A673 (cell line): ENCODE measurements at regions not wholly inside any gene's neighbourhood (a gene's known extent, or its start where the extent isn't known, plus 50 kb on each side); places are given as distances from the start of the nearest gene placed in this dataset.

Experiments
- BruUV-seq: library from RNA; stranded (reverse); fragments of 400-500 nt; replicated peaks from 2 replicates; lab custom pipeline; 2021; lab: Mats Ljungman, UMichigan
- CTCF ChIA-PET: fragments of 300-600 bp; sonication (Branson Sonifier 250); formaldehyde crosslinking; loops from one replicate; lab custom pipeline; 2022; ENCODE audit warnings: antibody characterized with exemption; lab: Charles Lee
- POLR2A ChIA-PET: fragments of 300-600 bp; sonication (Branson Sonifier 250); formaldehyde crosslinking; loops from one replicate; lab custom pipeline; 2022; ENCODE audit warnings: antibody characterized with exemption; ENCODE audit not compliant: low non-redundant PET; lab: Charles Lee
- DNase-seq: peaks from one replicate; pipeline ENCODE4 v3.0.0-alpha.2; 2015; ENCODE audit warnings: low spot score
- H3K27ac ChIP-seq: fragments of 200-600 bp; sonication (generic); 2 replicates; pipeline ENCODE4 v1.5.1; 2016; ENCODE audit warnings: mixed run types, low read depth, mild to moderate bottlenecking, mixed read lengths, antibody characterized with exemption, low read length; ENCODE audit not compliant: poor library complexity, severe bottlenecking
- H3K27me3 ChIP-seq: fragments of 200-600 bp; sonication (generic); replicated peaks from 2 replicates; pipeline ENCODE4 v1.6.1; 2017; ENCODE audit warnings: mixed run types, low read depth, mild to moderate bottlenecking, mixed read lengths, antibody characterized with exemption, low read length; ENCODE audit not compliant: insufficient read depth, poor library complexity
- H3K36me3 ChIP-seq: fragments of 200-600 bp; sonication (generic); 2 replicates; pipeline ENCODE4 v1.6.1; 2016; ENCODE audit warnings: mixed run types, mild to moderate bottlenecking, mixed read lengths, antibody characterized with exemption, low read length; ENCODE audit not compliant: insufficient read depth, poor library complexity, severe bottlenecking
- H3K4me1 ChIP-seq: fragments of 200-600 bp; sonication (generic); 2 replicates; pipeline ENCODE4 v1.6.1; 2017; ENCODE audit warnings: mixed run types, mild to moderate bottlenecking, mixed read lengths, antibody characterized with exemption, low read length; ENCODE audit not compliant: insufficient read depth, poor library complexity, severe bottlenecking
- H3K4me3 ChIP-seq: fragments of 200-600 bp; sonication (generic); 2 replicates; pipeline ENCODE4 v1.5.1; 2016; ENCODE audit warnings: low read depth, mixed run types, mild to moderate bottlenecking, mixed read lengths, low read length; ENCODE audit not compliant: poor library complexity, severe bottlenecking
- H3K9me3 ChIP-seq: fragments of 200-600 bp; sonication (generic); 2 replicates; pipeline ENCODE4 v1.6.1; 2016; ENCODE audit warnings: mixed run types, low read depth, mild to moderate bottlenecking, mixed read lengths, antibody characterized with exemption, low read length; ENCODE audit not compliant: poor library complexity, severe bottlenecking
- CTCF ChIP-seq: fragments of 300-800, 200-600 bp; sonication (generic); conservative IDR thresholded peaks from 2 replicates; pipeline ENCODE4 v1.5.1; 2017; ENCODE audit warnings: low read depth, mild to moderate bottlenecking, antibody characterized with exemption, low read length, moderate library complexity, mixed read lengths
- EZH2 ChIP-seq: fragments of 200-600 bp; sonication (generic); IDR thresholded peaks from 2 replicates; pipeline ENCODE4 v1.6.1; 2017; ENCODE audit warnings: borderline replicate concordance, low read depth, mild to moderate bottlenecking, mixed read lengths, antibody characterized with exemption, low read length; ENCODE audit not compliant: poor library complexity, severe bottlenecking
- intact Hi-C: fragments of 100-400 bp; cut with micrococcal nuclease; formaldehyde crosslinking; loops from one replicate; pipeline ENCODE4 v1.10.0; 2022; ENCODE audit not compliant: unreplicated experiment

DNA sequence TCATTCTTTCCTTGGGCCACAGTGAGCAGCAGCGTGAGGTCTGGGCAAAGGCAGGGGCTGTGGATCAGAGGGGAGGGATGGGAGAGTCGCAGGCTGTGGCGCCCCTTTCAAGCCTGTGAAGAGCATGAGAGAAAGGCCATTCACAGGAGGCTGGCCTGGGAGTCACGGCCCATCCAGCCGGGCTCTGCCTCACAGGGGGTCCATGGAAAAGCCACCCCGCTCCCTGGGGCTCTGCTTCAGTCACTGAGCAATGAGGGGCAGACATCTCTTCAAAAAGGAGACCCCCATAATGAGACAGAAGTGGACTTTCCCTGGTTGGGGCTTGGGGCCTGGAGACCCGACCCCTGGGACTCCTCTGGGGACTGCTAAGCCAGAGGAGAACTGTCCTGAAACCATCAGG lies 117.0 kb upstream of the GSC start:
- peaks cover 29% of the 10 kb centered on the region for H3K4me1 ChIP-seq
- CTCF ChIA-PET, result no interaction called here
- POLR2A ChIA-PET, result no interaction called here
- no TSS peak for BruUV-seq
- H3K9me3 ChIP-seq, result no peaks in the 10 kb centered on the region
- no peaks in the 10 kb centered on the region for H3K36me3 ChIP-seq
- H3K4me3 ChIP-seq, result peak overlapping the region; percentile 15
- TF ChIP-seq CTCF, result no peak
- no peak for TF ChIP-seq EZH2
- H3K27me3 ChIP-seq, result no peaks in the 10 kb centered on the region
- no peak for DNase-seq
- H3K27ac ChIP-seq, result peak overlapping the region; percentile 80
- intact Hi-C loops, result loop anchor here (10.0 kb wide), 1 partner anchor 192 kb away; no protein-coding TSS in a partner anchor

GRCh38 chr14:94885481-94886155 lies 115.7 kb upstream of the GSC start:
- peak; percentile 76 for DNase-seq

DNA sequence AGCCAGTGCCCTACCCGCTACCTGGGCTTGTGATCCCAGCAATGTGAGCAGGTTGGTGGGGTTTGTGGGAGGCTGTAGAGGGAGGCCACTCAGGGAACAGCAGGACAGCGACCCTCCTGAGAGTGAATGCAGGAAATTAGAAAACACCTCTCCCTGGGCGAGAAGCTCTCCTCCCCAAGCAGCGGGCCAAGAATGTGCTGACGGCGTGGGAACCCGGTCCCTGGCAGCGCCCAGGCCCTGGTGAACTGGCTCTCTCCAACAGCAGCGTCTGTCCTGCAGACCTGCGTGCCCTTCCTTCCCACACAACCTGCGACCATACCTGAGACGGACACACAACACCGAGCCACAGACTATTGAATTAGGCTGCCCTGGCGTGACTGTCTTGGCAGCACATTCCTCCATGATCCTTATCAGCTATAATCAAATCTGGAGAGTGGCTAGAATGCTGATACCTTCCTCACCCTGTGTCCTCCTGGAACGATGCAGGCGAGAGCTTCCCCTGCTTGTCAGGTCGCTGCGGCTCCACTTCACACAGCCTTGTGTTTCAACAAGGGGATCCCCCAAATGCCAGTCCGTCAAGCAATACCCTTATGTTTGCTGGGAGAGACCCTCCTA lies 114.8 kb upstream of the GSC start:
- intact Hi-C loops, result loop anchor here (10.0 kb wide), 1 partner anchor 190 kb away; no protein-coding TSS in a partner anchor
- Histone ChIP-seq H3K27me3 (no peaks in the 10 kb centered on the region), H3K27ac (peak overlapping the region; percentile 63), H3K4me1 (peaks cover 29% of the 10 kb centered on the region), H3K9me3 (no peaks in the 10 kb centered on the region), H3K36me3 (no peaks in the 10 kb centered on the region), H3K4me3 (no peak overlapping the region)
- TF ChIP-seq CTCF, result no peak
- no peak for TF ChIP-seq EZH2
- POLR2A ChIA-PET, result no interaction called here
- CTCF ChIA-PET, result no interaction called here
- BruUV-seq, result no TSS peak
- no peak for DNase-seq

More at GRCh38 chr14:94885481-94886155, 115.7 kb upstream of the GSC start:
- Histone ChIP-seq H3K27me3 (no peaks in the 10 kb centered on the region), H3K27ac (peak overlapping the region; percentile 80), H3K4me3 (peak overlapping the region; percentile 15), H3K4me1 (peaks cover 29% of the 10 kb centered on the region), H3K9me3 (no peaks in the 10 kb centered on the region), H3K36me3 (no peaks in the 10 kb centered on the region)
- BruUV-seq, result no TSS peak
- no peak for TF ChIP-seq CTCF
- no peak for TF ChIP-seq EZH2
- POLR2A ChIA-PET, result no interaction called here
- intact Hi-C loops, result loop anchor here (10.0 kb wide), 1 partner anchor 191 kb away; no protein-coding TSS in a partner anchor
- CTCF ChIA-PET, result no interaction called here
